T-cell (primary cell): ENCODE measurements at regions not wholly inside any gene's neighbourhood (a gene's known extent, or its start where the extent isn't known, plus 50 kb on each side); places are given as distances from the start of the nearest gene placed in this dataset.
A peak's percentile ranks its signal among the peaks of the same experiment; 100 is the strongest.

Source experiments
- ATAC-seq, 4 experiments: fragments of 200-7000 bp in 3 of 4; fragments of 150-1000 bp in 1 of 4; cut with Tn5 transposase; replicated peaks in 1 of 4; 1 replicate in 3 of 4; 2 replicates in 1 of 4; pipeline ENCODE4 v1.10.0; 2021; ENCODE audit warnings: moderate library complexity in 3 of 4, mild to moderate bottlenecking in 2 of 4, moderate number of reproducible peaks in 1 of 4
- CTCF ChIA-PET, 2 donors: fragments of 300-600 bp; sonication (Branson Sonifier 250); formaldehyde crosslinking; loops; one replicate each; lab custom pipeline; 2022; ENCODE audit warnings: antibody characterized with exemption in 2 of 2; lab: Charles Lee
- POLR2A ChIA-PET, 2 donors: fragments of 300-600 bp; sonication (Branson Sonifier 250); formaldehyde crosslinking; loops; one replicate each; lab custom pipeline; 2022; ENCODE audit warnings: antibody characterized with exemption in 2 of 2; lab: Charles Lee
- DNase-seq, 35 experiments: peaks; one replicate each; pipeline versions ENCODE4 v3.0.0 to v3.0.0-alpha.2; 2013 to 2023
- H3K27ac ChIP-seq: one replicate; pipeline ENCODE4 v1.5.1; 2013; ENCODE audit warnings: low read length
- H3K27me3 ChIP-seq, 2 experiments: replicated peaks in 1 of 2; 1 replicate in 1 of 2; 2 replicates in 1 of 2; pipeline versions ENCODE4 v1.6.1 to v1.7.0; 2013; ENCODE audit warnings: low read length in 1 of 2, mixed read lengths in 1 of 2; ENCODE audit not compliant: control insufficient read depth in 2 of 2, insufficient read depth in 2 of 2; ENCODE audit errors: extremely low read depth in 1 of 2
- H3K36me3 ChIP-seq, 2 donors: 1 replicate in 1 of 2; 2 replicates in 1 of 2; pipeline versions ENCODE4 v1.6.1 to v1.7.0; 2013; ENCODE audit warnings: low read length in 1 of 2; ENCODE audit not compliant: control insufficient read depth in 2 of 2, insufficient read depth in 1 of 2; ENCODE audit errors: extremely low read depth in 1 of 2
- H3K4me1 ChIP-seq, 2 experiments: 1 replicate in 1 of 2; 2 replicates in 1 of 2; pipeline versions ENCODE4 v1.6.1 to v1.7.0; 2013; ENCODE audit warnings: low read length in 2 of 2, mixed read lengths in 1 of 2; ENCODE audit not compliant: insufficient read depth in 2 of 2, control insufficient read depth in 1 of 2; ENCODE audit errors: extremely low read depth in 1 of 2
- H3K4me3 ChIP-seq, 2 donors: 1 replicate in 1 of 2; 2 replicates in 1 of 2; pipeline versions ENCODE4 v1.5.1 to v1.7.0; 2013; ENCODE audit warnings: mild to moderate bottlenecking in 2 of 2, low read length in 1 of 2, moderate library complexity in 1 of 2; ENCODE audit not compliant: control insufficient read depth in 1 of 2; ENCODE audit errors: extremely low read depth in 1 of 2
- H3K9me3 ChIP-seq: 2 replicates; pipeline ENCODE4 v1.7.0; 2013
- H3K27ac Mint-ChIP-seq, 2 donors: one replicate each; pipeline ENCODE4 v1.8.0; 2020 to 2021; ENCODE audit warnings: mild to moderate bottlenecking in 2 of 2, mixed read lengths in 2 of 2
- H3K27me3 Mint-ChIP-seq, 2 donors: one replicate each; pipeline ENCODE4 v1.8.0; 2021 to 2022; ENCODE audit warnings: mixed read lengths in 2 of 2
- H3K36me3 Mint-ChIP-seq: one replicate; pipeline ENCODE4 v1.8.0; 2021; ENCODE audit warnings: mixed read lengths
- H3K4me1 Mint-ChIP-seq, 3 donors: one replicate each; pipeline ENCODE4 v1.8.0; 2020 to 2022; ENCODE audit warnings: mixed read lengths in 3 of 3, mild to moderate bottlenecking in 1 of 3
- H3K4me3 Mint-ChIP-seq, 3 donors: one replicate each; pipeline ENCODE4 v1.8.0; 2020 to 2022; ENCODE audit warnings: mild to moderate bottlenecking in 3 of 3, mixed read lengths in 3 of 3, moderate library complexity in 3 of 3
- H3K9me3 Mint-ChIP-seq, 3 donors: one replicate each; pipeline ENCODE4 v1.8.0; 2020 to 2022; ENCODE audit warnings: mixed read lengths in 3 of 3
- WGBS: methylation state at CpG from one replicate; pipeline ENCODE4 v1.1.5; 2013; ENCODE audit warnings: missing lambda C conversion rate; ENCODE audit not compliant: insufficient coverage; 5-methylcytosine and 5-hydroxymethylcytosine counted together

- Mint-ChIP-seq H3K27me3 (no peaks in the 10 kb centered on the region), H3K27ac (no peak overlapping the region), H3K4me1 (peaks cover 0 to 3% (median 0%) of the 10 kb centered on the region in 3 donors), H3K4me3 (no peak overlapping the region), H3K9me3 (peaks cover 8 to 24% (median 14%) of the 10 kb centered on the region in 3 donors), H3K36me3 (peaks cover 7% of the 10 kb centered on the region)
- H3K36me3 ChIP-seq, result no peaks in the 10 kb centered on the region
- ATAC-seq (no peak), DNase-seq (no peak)
- no peak overlapping the region for H3K4me3 ChIP-seq
- no peaks in the 10 kb centered on the region for H3K27me3 ChIP-seq
- POLR2A ChIA-PET, result no interaction called here
- H3K27ac ChIP-seq, result no peak overlapping the region
- CTCF ChIA-PET, result interaction anchor here (0.8 to 1.1 kb wide), 2 partner anchors 16 to 31 kb away, joined by 3 to 4 read pairs; no protein-coding TSS in a partner anchor
- H3K4me1 ChIP-seq, result no peaks in the 10 kb centered on the region
- no peaks in the 10 kb centered on the region for H3K9me3 ChIP-seq
- 100% methylated on average over 3 of the region's 6 CpGs for WGBS
Measured at GRCh38 chr2:106010818-106011355, 183.2 kb downstream of the UXS1 start.

GRCh38 chr2:106009096-106009495 lies 185.0 kb downstream of the UXS1 start:
- H3K4me1 Mint-ChIP-seq, result no peaks in the 10 kb centered on the region
- H3K27me3 Mint-ChIP-seq, result no peaks in the 10 kb centered on the region
- ATAC-seq, result no peak
- CTCF ChIA-PET, result no interaction called here
- POLR2A ChIA-PET, result no interaction called here
- 33% methylated on average over 1 of the region's 1 CpG for WGBS
- H3K27me3 ChIP-seq, result no peaks in the 10 kb centered on the region
- no peak overlapping the region for H3K27ac ChIP-seq
- no peak overlapping the region for H3K4me3 ChIP-seq
- H3K4me1 ChIP-seq, result no peaks in the 10 kb centered on the region
- peaks cover 11% of the 10 kb centered on the region for H3K36me3 Mint-ChIP-seq
- H3K27ac Mint-ChIP-seq, result no peak overlapping the region
- H3K36me3 ChIP-seq, result no peaks in the 10 kb centered on the region
- DNase-seq, result no peak
- no peak overlapping the region for H3K4me3 Mint-ChIP-seq
- H3K9me3 Mint-ChIP-seq, result peaks cover 15 to 39% (median 17%) of the 10 kb centered on the region in 3 donors
- peaks cover 1% of the 10 kb centered on the region for H3K9me3 ChIP-seq

GRCh38 chr2:106004851-106005250 lies 189.2 kb downstream of the UXS1 start:
- DNase-seq (no peak), ATAC-seq (no peak)
- Histone ChIP-seq H3K27ac (no peak overlapping the region), H3K4me1 (no peaks in the 10 kb centered on the region), H3K9me3 (peaks cover 4% of the 10 kb centered on the region), H3K36me3 (no peaks in the 10 kb centered on the region), H3K27me3 (no peaks in the 10 kb centered on the region), H3K4me3 (no peak overlapping the region)
- H3K27ac Mint-ChIP-seq, result no peak overlapping the region
- WGBS, result no CpG with 5 or more reads among the region's 1 CpG
- H3K4me3 Mint-ChIP-seq, result no peak overlapping the region
- no peaks in the 10 kb centered on the region for H3K27me3 Mint-ChIP-seq
- no peaks in the 10 kb centered on the region for H3K4me1 Mint-ChIP-seq
- CTCF ChIA-PET, result no interaction called here
- peaks cover 18 to 62% (median 24%) of the 10 kb centered on the region in 3 donors for H3K9me3 Mint-ChIP-seq
- POLR2A ChIA-PET, result no interaction called here
- peaks cover 12% of the 10 kb centered on the region for H3K36me3 Mint-ChIP-seq

- no peak for ATAC-seq
- peaks cover 17% of the 10 kb centered on the region for H3K36me3 Mint-ChIP-seq
- Histone ChIP-seq H3K9me3 (peaks cover 4% of the 10 kb centered on the region), H3K36me3 (no peaks in the 10 kb centered on the region), H3K27ac (no peak overlapping the region), H3K4me3 (no peak overlapping the region), H3K27me3 (no peaks in the 10 kb centered on the region), H3K4me1 (no peaks in the 10 kb centered on the region)
- H3K9me3 Mint-ChIP-seq, result peaks cover 9 to 45% (median 18%) of the 10 kb centered on the region in 3 donors
- H3K4me3 Mint-ChIP-seq, result no peak overlapping the region
- POLR2A ChIA-PET, result interaction anchor here in 1 of 2 donors (0.6 kb wide), 1 partner anchor 632 kb away, joined by 3 read pairs; no protein-coding TSS in a partner anchor
- no peak overlapping the region for H3K27ac Mint-ChIP-seq
- CTCF ChIA-PET, result no interaction called here
- DNase-seq, result no peak
- H3K27me3 Mint-ChIP-seq, result no peaks in the 10 kb centered on the region
- H3K4me1 Mint-ChIP-seq, result peaks cover 0 to 8% (median 5%) of the 10 kb centered on the region in 3 donors
- WGBS, result 69% methylated on average over 2 of the region's 6 CpGs
Measured at GRCh38 chr2:105999211-105999989, 194.7 kb downstream of the UXS1 start.

- no CpG with 5 or more reads among the region's 2 CpGs for WGBS
- Mint-ChIP-seq H3K9me3 (peaks cover 9 to 51% (median 26%) of the 10 kb centered on the region in 3 donors), H3K4me1 (peaks cover 0 to 20% (median 5%) of the 10 kb centered on the region in 3 donors), H3K36me3 (peaks cover 17% of the 10 kb centered on the region), H3K27ac (no peak overlapping the region), H3K4me3 (no peak overlapping the region), H3K27me3 (no peaks in the 10 kb centered on the region)
- ChIA-PET POLR2A (no interaction called here), CTCF (no interaction called here)
- Histone ChIP-seq H3K27ac (no peak overlapping the region), H3K4me1 (peaks cover 0 to 4% of the 10 kb centered on the region in 2 experiments), H3K36me3 (no peaks in the 10 kb centered on the region), H3K27me3 (no peaks in the 10 kb centered on the region), H3K9me3 (peaks cover 1% of the 10 kb centered on the region), H3K4me3 (no peak overlapping the region)
- ATAC-seq (no peak), DNase-seq (no peak)
Measured at GRCh38 chr2:105997711-105998110, 196.4 kb downstream of the UXS1 start.

GRCh38 chr2:105990624-105991023 lies 203.5 kb downstream of the UXS1 start:
- peak overlapping the region in 1 of 2 donors; percentile 1 for H3K27ac Mint-ChIP-seq
- H3K36me3 ChIP-seq, result no peaks in the 10 kb centered on the region
- H3K4me3 ChIP-seq, result no peak overlapping the region
- H3K9me3 ChIP-seq, result peaks cover 2% of the 10 kb centered on the region
- WGBS, result 78% methylated on average over 4 of the region's 6 CpGs
- DNase-seq, result peak in 1 of 35 experiments; percentile 10
- H3K27me3 ChIP-seq, result no peaks in the 10 kb centered on the region
- H3K27ac ChIP-seq, result no peak overlapping the region
- ChIA-PET CTCF (no interaction called here), POLR2A (no interaction called here)
- ATAC-seq, result no peak
- H3K36me3 Mint-ChIP-seq, result peaks cover 17% of the 10 kb centered on the region
- H3K9me3 Mint-ChIP-seq, result peaks cover 14 to 53% (median 40%) of the 10 kb centered on the region in 3 donors
- no peak overlapping the region for H3K4me3 Mint-ChIP-seq
- H3K4me1 Mint-ChIP-seq, result peaks cover 31 to 58% (median 37%) of the 10 kb centered on the region in 3 donors
- peaks cover 6 to 21% of the 10 kb centered on the region in 2 experiments for H3K4me1 ChIP-seq
- H3K27me3 Mint-ChIP-seq, result no peaks in the 10 kb centered on the region
